Coronary artery (tissue), 2 donors: ENCODE measurements at regions not wholly inside any gene's neighbourhood (a gene's known extent, or its start where the extent isn't known, plus 50 kb on each side); places are given as distances from the start of the nearest gene placed in this dataset.
"Not testable (repeated sequence)": the region's sequence is repeated elsewhere in the genome, so short reads cannot be mapped to it uniquely, and the experiment has no call there.

ENCODE experiments used
- DNase-seq: peaks from one replicate; pipeline ENCODE4 v3.0.0-alpha.2; 2017; ENCODE audit warnings: low spot score
- H3K27ac ChIP-seq, 2 donors: fragments of 200-600 bp; sonication (generic); one replicate each; pipeline ENCODE4 v1.5.1; 2016 to 2019
- H3K4me3 ChIP-seq: fragments of 200-600 bp; sonication (generic); 2 replicates; pipeline ENCODE4 v1.5.1; 2016; ENCODE audit warnings: mild to moderate bottlenecking, moderate library complexity
- CTCF ChIP-seq: fragments of 200-600 bp; sonication (generic); IDR thresholded peaks from one replicate; pipeline ENCODE4 v1.5.1; 2019; ENCODE audit warnings: antibody characterized with exemption

- TF ChIP-seq CTCF, result no peak
- Histone ChIP-seq H3K4me3 (no peak overlapping the region), H3K27ac (no peak overlapping the region)
- DNase-seq, result no peak
These were observed 315.8 kb upstream of the KYNU start for GRCh38 chr2:142561656-142562055.

DNA sequence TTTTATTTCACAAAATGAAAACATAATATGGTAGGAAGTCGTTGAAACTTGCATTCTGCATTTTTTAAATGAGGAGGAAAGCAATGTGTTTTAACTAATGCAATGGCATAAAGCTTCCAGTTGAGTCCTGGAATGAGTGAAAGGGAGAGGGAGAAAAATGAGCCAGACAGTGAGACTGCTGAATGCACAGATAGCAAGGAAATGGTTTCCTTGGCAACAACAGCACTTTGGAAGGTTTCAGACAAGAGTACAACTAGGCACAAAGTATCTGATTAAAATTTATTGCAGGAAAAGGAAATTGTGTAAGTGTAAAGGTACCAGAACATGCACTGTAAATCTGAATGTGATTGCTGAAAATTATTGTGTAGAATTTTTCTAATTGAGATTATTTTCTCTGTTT, 320.1 kb upstream of the KYNU start:
- no peak for TF ChIP-seq CTCF

DNA sequence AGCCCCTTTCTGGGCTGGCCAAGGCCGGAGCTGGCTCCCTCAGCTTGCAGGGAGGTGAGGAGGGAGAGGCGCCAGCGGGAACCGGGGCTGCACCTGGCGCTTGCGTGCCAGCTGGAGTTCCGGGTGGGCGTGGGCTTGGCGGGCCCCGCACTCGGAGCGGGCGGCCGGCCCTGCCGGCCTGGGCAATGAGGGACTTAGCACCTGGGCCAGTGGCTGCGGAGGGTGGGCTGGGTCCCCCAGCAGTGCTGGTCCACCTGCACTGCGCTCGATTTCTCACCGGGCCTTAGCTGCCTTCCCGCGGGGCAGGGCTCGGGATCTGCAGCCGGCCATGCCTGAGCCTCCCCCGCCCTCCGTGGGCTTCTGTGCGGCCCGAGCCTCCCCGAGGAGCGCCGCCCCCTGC, 331.5 kb upstream of the KYNU start:
- not testable (repeated sequence) for H3K4me3 ChIP-seq, DNase-seq, H3K27ac ChIP-seq

More for the DNA sequence above, 320.1 kb upstream of the KYNU start:
- DNase-seq, result no peak
- Histone ChIP-seq H3K4me3 (no peak overlapping the region), H3K27ac (no peak overlapping the region)

DNA sequence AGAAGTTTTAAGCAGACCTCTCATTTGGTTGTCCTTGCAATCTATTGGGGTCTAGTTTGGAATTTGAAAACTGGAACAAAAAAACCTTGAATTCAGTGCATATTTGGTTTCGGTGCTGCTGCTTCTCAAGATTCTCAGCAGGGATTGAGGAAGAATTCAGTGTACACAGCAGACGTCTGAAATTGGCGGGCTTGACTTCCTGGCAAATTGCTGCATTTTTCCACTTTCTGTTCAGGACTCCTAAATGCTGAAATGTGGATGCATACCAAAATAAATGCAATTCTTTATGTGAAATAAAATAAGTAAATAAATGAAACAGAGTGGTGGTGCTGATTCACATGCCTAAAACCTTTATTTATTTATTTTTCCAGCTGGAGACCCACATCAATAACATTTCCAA, 332.4 kb upstream of the KYNU start:
- TF ChIP-seq CTCF, result no peak
- Histone ChIP-seq H3K27ac (no peak overlapping the region), H3K4me3 (no peak overlapping the region)
- no peak for DNase-seq

DNA sequence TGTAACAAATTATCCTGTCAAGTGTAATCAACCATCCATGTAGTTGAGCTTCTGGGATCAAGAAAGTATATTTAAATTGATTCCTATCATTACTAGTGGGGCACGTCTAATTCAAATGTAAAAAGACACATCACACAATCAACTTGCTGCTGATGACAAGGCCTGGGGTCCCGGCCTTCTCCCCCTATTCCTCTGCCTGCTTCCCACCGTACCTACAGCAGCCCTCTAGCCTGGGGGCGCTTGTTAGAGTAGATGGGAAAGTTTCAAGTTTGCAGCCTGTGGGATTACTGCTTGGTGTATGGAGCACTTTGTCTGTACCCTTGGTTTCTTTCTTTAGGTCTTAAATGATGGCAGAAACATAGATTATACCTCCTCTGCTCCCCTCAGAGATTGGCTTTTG, 333.3 kb upstream of the KYNU start:
- TF ChIP-seq CTCF, result no peak
- Histone ChIP-seq H3K4me3 (no peak overlapping the region), H3K27ac (no peak overlapping the region)
- no peak for DNase-seq

DNA sequence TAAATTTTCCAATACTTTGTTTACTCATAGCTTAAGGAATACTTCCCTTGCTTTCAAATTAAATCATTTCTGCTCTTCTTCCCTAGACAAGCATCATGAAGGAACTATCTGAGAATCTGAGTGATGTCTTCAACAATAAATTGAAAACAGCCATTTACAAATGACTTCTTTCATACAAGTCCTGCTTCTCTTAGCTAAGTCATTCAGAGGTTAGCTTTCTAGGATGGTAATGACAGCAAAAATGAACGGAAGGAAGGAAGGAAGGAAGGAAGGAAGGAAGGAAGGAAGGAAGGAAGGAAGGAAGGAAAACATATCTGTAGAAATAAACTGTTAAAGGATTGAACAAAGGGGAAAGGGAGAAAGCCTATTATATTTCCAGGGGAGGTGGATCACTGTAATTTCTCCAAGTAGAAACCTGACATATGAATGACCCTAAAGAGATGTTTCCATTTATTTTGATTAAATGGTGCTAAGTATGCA, 335.0 kb upstream of the KYNU start:
- TF ChIP-seq CTCF, result no peak
- DNase-seq, result no peak
- no peak overlapping the region for H3K27ac ChIP-seq
- H3K4me3 ChIP-seq, result no peak overlapping the region

GRCh38 chr2:142536966-142537365, 340.5 kb upstream of the KYNU start:
- no peak for TF ChIP-seq CTCF
- Histone ChIP-seq H3K4me3 (no peak overlapping the region), H3K27ac (no peak overlapping the region)
- DNase-seq, result no peak

- TF ChIP-seq CTCF, result no peak
- Histone ChIP-seq H3K27ac (no peak overlapping the region), H3K4me3 (no peak overlapping the region)
- no peak for DNase-seq
These were observed 341.0 kb upstream of the KYNU start for GRCh38 chr2:142536492-142536891.
